ENCODE measurements at regions not wholly inside any gene's neighbourhood (a gene's known extent, or its start where the extent isn't known, plus 50 kb on each side); places are given as distances from the start of the nearest gene placed in this dataset.

DNA sequence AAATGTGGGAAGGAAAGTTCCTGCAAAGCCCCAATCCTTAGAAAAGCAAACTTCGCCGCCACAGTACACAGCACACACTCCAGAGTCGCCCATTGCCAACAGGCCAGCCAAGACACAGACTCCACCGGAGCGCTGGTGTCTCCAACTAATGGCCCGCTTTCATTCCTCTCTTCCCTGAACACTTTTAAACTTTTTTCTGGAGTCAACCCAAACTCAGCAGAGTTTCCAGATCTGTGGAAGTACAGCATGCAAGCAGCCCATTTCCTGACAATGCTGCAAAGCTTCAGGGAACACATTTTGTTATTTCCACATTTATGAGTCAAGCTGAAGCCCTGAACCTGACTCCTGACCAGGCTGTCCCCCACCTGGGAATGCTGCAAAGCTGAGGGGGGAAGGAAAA is 351.9 kb downstream of the NFIB start:
- TF ChIP-seq, protein P1, sequence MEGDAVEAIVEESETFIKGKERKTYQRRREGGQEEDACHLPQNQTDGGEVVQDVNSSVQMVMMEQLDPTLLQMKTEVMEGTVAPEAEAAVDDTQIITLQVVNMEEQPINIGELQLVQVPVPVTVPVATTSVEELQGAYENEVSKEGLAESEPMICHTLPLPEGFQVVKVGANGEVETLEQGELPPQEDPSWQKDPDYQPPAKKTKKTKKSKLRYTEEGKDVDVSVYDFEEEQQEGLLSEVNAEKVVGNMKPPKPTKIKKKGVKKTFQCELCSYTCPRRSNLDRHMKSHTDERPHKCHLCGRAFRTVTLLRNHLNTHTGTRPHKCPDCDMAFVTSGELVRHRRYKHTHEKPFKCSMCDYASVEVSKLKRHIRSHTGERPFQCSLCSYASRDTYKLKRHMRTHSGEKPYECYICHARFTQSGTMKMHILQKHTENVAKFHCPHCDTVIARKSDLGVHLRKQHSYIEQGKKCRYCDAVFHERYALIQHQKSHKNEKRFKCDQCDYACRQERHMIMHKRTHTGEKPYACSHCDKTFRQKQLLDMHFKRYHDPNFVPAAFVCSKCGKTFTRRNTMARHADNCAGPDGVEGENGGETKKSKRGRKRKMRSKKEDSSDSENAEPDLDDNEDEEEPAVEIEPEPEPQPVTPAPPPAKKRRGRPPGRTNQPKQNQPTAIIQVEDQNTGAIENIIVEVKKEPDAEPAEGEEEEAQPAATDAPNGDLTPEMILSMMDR (tag by site-specific recombination; IDR thresholded peaks at IDR 0.05): no peak
- TF ChIP-seq ZNF837 (tag by site-specific recombination; IDR thresholded peaks at IDR 0.05) (no peak), ZNF24 (tag by site-specific recombination; IDR thresholded peaks at IDR 0.05) (no peak), ZNF423 (tag by site-specific recombination; IDR thresholded peaks at IDR 0.05) (no peak), ZNF10 (tag by site-specific recombination; IDR thresholded peaks at IDR 0.05) (no peak), PRDM1 (tag by site-specific recombination; IDR thresholded peaks at IDR 0.05) (no peak), YY1 (tag by site-specific recombination; IDR thresholded peaks at IDR 0.05) (no peak), TCF7L2 (IDR thresholded peaks at IDR 0.05; ENCODE audit: borderline replicate concordance, low read depth, low read length) (no peak), ZBTB17 (tag by site-specific recombination; IDR thresholded peaks at IDR 0.05) (no peak), ZNF239 (tag by site-specific recombination; IDR thresholded peaks at IDR 0.05) (no peak), ZBTB8A (tag by site-specific recombination; IDR thresholded peaks at IDR 0.05) (no peak)
- TF ChIP-seq, protein P2, sequence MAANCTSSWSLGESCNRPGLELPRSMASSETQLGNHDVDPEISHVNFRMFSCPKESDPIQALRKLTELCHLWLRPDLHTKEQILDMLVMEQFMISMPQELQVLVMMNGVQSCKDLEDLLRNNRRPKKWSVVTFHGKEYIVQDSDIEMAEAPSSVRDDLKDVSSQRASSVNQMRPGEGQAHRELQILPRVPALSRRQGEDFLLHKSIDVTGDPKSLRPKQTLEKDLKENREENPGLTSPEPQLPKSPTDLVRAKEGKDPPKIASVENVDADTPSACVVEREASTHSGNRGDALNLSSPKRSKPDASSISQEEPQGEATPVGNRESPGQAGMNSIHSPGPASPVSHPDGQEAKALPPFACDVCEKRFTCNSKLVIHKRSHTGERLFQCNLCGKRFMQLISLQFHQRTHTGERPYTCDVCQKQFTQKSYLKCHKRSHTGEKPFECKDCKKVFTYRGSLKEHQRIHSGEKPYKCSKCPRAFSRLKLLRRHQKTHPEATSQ (tag by site-specific recombination; IDR thresholded peaks at IDR 0.05): no peak
- TF ChIP-seq, protein P3, sequence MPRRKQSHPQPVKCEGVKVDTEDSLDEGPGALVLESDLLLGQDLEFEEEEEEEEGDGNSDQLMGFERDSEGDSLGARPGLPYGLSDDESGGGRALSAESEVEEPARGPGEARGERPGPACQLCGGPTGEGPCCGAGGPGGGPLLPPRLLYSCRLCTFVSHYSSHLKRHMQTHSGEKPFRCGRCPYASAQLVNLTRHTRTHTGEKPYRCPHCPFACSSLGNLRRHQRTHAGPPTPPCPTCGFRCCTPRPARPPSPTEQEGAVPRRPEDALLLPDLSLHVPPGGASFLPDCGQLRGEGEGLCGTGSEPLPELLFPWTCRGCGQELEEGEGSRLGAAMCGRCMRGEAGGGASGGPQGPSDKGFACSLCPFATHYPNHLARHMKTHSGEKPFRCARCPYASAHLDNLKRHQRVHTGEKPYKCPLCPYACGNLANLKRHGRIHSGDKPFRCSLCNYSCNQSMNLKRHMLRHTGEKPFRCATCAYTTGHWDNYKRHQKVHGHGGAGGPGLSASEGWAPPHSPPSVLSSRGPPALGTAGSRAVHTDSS (tag by site-specific recombination; IDR thresholded peaks at IDR 0.05): no peak
- TF ChIP-seq, protein P4, sequence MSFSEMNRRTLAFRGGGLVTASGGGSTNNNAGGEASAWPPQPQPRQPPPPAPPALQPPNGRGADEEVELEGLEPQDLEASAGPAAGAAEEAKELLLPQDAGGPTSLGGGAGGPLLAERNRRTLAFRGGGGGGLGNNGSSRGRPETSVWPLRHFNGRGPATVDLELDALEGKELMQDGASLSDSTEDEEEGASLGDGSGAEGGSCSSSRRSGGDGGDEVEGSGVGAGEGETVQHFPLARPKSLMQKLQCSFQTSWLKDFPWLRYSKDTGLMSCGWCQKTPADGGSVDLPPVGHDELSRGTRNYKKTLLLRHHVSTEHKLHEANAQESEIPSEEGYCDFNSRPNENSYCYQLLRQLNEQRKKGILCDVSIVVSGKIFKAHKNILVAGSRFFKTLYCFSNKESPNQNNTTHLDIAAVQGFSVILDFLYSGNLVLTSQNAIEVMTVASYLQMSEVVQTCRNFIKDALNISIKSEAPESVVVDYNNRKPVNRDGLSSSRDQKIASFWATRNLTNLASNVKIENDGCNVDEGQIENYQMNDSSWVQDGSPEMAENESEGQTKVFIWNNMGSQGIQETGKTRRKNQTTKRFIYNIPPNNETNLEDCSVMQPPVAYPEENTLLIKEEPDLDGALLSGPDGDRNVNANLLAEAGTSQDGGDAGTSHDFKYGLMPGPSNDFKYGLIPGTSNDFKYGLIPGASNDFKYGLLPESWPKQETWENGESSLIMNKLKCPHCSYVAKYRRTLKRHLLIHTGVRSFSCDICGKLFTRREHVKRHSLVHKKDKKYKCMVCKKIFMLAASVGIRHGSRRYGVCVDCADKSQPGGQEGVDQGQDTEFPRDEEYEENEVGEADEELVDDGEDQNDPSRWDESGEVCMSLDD (tag by site-specific recombination; IDR thresholded peaks at IDR 0.05): no peak

Measured in HEK293 (cell line).